ENCODE measurements at regions not wholly inside any gene's neighbourhood (a gene's known extent, or its start where the extent isn't known, plus 50 kb on each side); places are given as distances from the start of the nearest gene placed in this dataset.

DNA sequence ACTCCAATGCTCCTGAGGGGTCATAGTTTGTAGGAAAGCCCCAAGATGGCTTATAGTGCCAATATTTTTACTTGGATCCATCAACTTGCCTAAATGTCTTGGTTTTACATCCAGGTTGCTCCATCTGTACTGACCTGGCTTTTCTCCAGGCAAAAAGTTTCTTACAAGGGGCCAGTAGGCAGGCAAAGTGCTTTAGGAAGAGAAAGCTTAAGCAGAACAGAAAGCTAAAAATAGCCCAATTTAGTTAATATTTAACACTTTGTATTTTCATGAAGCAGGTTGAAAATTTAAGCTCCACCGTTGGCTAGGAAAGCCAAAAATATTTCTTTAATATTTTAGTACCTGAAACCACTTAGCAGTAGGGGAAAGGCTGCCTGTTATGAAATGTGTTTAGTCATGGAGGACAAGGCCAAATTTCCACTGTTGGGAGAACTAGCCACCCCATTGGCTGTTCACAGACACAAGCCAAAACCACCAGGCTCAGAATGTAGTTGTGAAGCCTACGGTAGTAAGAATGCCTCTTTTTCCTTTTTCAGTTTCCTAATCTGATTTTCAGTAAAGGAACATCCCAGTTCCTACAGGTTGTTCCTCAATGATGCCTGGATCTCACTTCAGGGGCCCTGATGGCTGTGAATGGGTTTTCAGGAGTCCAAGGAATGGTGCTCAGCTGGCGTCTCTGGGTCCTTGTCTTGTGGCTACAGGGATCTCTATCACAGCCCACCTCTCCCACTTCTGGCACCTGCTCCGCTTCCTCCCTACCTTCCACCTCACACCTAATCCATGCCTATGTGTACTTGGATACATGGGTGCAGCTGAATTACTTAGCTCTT is 324.8 kb downstream of the PMP22 start:
- DNase-seq = no peak

DNA sequence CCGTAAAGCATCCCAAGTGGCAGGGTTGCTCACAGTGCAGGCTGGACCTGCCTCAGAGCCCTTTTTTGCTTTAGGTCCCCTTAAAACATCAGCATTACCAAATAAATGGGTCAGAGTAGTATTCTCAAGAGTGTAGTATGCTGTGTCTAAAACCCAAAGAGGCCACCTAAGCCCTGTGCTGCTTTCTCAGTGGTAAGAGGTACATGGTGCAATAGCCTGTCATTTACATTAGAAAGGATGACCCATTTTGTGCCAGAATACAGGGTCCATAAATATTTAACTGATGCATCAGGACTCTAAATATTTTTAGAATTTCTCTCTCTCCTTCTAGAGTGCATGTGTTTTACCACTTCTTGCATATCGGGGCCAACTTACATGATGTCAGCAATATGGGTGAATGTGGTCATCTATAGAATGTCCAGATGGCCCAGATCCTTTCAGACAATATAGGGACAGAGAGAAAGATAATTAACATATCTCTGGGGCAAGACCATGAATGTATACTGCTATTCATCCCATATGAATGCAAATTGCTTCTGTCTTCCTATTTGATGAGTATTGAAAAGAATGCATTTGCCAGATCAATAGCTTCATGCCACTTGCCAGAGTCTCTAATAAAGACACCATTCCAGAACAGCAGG is 329.2 kb downstream of the PMP22 start:
- DNase-seq = no peak

DNA sequence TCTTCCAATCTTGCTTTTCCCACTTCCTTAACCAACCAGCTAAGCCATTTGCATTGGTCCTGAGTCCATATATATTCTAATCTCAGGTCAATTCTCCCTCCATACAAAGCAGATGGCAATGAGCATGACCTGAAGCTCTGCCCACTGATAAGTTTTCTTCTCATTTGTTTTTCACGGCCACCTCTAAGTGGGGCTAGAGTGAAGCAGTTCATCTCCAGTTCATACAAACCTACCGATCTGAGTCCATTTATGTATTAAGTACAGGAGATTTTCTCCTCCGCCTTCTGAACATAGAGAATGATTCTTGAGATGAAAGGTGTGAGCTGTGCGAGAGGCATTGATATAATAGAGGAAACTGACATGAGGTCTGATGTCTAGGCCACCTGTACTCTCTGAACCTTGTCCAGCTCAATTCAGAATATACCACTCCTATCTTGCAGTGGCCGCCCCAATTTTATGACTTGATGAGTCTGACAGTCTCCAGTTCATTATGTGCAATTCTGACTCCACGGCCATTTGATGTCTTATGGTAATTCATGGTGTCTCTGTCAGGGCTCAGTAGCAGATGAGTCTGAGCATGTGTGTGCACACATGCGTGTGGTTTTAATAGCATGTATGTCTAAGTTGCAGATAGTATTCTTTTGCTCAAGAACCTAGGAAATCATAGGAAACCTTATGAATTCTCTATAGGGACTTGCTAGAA is 329.8 kb downstream of the PMP22 start:
- no peak for DNase-seq

DNA sequence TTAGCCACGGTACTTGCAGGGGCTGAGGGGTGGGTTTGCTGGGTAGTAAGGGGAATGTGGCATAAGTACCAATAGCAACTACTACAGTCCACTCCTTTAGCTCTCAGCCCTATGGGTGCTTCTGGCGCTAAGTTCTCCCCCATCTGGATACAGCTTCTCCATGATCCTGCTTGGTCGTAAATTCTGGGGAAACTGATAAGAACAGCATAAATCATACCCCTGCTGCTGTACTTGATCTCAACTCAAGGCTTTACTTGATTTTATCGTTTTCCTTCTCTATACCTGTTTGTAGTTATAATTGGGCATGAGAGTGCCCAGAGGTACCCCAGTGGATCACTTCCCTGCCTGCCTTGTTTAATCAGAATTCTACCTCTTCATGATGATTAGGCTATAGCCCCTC is 331.4 kb downstream of the PMP22 start:
- no peak for DNase-seq

DNA sequence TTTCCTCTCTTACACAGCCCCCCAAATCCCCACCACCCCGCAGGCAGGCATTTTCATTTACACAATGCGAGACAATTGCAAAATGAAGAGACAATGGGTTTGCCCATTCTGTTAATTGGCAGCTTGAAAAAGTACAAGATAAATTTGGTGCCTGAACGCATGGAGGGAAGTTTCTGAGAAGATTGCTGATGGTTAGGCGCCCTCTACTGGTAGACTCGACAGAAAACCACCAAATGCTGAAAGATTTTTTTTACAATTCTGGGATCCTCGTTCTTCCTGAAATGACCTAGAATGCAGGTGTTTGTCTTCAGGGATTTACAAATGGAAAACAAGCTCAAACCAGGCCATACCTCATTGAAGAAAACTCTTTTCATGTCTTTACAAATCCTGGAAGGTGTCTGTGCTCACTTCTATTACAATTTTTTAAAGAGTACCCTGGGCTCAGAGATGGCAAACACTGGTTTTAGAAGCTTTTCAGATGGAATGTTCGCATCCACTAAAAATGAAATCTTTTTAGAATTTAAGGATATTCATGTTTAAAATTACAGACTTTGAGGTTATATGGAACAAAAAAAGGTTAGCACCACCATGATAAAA is 338.5 kb downstream of the PMP22 start:
- peak; percentile 62 for DNase-seq

DNA sequence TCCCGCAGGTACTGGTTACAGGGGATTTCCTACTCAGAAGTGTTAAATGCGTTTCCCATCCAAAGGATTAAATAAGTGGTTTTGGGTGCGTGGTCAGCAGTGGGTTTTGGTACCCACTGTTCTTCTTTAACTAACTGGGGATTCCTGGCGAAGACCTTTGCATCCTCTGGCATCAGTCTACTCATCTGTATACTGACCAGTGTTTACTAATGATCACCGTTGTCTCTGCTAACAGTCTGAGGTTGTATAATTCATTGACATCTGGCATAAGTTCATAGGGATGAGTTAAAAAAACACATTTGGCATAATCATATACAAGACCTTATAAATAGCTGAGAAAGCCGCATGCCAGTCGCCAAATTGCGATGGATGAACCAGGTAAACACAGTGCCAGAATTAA is 339.1 kb downstream of the PMP22 start:
- no peak for DNase-seq

DNA sequence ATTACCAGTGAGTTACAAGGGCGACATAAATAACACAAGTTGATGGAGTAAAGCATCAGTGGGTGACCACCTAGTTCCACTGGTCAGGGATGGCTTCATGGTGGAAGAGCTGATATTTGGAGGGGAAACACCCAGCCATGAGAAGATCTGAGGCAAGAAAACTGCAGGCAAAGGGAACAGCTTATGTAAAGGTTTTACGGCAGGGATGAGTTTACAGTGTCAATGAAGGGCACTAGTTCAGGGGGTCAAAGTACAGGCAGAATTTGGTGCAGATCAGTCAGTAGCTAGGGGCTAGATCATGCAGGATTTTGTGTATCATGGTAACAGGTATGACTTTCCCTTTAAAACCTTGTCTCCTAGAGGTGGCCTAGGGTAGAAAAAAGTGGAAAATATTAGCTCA is 339.6 kb downstream of the PMP22 start:
- no peak for DNase-seq

DNA sequence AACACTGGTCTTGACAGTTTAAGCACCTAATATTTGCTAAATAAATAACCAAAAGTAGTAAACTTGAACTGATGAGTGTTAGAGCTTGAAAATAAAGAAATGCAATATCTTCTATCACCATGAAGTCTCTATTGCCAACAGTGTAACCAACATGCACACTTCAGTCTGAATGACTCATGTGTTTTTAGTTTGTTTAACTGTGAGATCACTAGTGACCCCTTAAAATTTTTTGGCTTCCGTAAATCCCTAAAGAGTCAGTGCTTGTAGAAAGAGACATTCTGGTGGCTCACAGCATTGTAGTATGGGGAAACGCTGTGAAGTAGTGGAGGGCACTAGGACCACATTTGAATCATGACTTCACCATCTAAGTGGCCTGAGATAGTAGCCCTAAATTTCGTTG is 341.1 kb downstream of the PMP22 start:
- DNase-seq = no peak

DNA sequence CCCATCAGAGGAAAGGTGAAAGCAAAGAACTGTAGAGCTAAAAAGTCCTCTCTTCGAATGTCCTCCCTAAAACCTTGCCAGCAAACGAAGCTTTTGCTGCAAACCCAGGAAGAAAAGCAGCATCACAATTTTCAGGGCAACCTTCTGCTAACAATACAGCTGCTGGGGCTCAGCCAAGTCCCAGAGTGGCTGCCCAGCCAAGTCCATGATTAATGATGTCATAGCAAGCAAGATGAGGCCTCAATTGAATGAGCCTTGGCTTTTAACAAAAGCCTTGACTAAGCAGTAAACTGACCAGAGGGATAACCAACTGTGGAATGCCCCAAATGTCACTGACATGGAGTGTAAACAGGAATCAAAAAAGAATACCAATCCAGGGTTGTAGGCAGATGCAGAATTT is 342.7 kb downstream of the PMP22 start:
- no peak for DNase-seq

DNA sequence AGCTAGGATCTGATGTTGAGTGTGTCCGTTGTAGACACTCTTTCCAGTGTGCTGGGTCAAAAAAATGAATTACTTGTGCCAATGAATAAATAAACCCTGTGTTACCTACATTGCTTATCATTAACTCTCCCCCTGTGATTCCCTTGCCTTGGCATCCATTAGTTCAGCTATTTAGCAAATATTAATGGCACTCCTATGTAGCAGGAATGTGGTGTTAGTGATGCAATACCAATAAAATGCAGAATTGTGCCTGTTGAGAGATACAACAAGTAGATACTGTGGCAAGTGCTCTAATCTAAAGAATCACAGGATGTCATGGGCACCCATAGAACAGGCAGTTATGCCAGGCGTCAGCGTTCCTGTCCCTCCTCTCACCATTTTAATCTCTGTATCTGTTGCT is 343.2 kb downstream of the PMP22 start:
- DNase-seq = no peak

DNA sequence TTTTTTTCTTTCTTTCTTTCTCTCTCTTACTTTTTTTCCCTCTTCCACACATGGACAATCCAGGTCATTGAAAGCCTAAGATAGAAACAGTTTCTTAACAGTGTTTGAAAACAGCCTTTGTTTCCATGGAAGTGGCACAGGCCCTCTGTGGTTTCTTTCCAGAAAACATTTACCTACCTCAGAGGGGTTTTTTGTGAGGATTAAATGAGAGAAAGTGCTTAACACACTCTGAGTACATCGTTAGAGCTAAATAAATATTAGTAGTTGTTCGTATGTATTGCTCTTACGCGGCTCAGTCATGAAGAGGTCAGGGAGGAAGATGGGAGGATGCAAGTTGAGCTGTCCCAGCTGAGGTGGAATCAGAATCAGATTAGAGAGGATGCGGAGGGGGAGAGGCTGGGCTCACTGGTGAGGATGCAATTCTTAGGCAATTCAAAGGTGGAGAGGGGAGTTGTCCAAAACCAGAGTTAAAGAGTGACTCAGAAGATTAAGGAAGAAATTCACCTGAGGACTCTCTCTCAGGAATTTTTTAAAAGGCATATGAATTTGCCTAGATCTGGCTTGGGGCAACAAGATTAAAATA is 345.4 kb downstream of the PMP22 start:
- no peak for DNase-seq

DNA sequence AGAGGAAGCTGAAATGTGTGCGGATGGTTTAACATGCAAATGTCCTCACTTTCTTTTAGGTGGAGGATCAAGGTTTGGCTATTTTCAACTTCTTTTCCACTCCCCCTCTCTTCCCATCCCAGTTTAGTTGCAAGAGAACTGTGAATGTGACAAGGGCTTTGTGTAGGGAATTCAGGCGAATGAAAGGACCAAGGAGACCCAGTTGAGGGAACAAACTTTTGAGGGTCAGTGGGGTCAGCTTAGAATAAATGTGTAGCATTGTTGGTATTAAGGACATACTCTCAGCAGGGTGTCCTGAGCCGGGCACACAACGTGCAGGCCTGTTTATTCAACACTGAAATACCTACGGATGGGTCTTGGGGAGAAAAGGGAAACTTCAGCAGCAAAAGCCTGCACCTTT is 346.0 kb downstream of the PMP22 start:
- no peak for DNase-seq

DNA sequence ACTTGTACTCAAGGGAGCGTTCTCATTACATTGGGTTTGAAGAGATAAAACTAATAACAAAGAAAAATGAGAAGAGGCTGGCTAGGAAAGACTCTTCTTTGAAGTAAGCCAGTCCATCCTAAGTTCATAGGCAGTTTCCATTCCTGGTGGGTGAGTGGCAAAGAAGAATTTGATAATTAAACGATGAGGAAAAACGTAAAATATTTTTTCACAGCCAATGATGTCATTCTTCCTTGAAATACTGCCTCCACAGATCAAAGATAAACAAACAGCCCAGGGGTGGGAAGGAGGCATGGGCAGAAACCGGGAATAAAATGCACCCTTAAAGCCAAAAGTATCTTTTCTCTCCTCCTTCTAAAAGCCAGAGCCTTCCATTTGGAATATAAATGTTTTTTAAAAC is 346.6 kb downstream of the PMP22 start:
- no peak for DNase-seq

DNA sequence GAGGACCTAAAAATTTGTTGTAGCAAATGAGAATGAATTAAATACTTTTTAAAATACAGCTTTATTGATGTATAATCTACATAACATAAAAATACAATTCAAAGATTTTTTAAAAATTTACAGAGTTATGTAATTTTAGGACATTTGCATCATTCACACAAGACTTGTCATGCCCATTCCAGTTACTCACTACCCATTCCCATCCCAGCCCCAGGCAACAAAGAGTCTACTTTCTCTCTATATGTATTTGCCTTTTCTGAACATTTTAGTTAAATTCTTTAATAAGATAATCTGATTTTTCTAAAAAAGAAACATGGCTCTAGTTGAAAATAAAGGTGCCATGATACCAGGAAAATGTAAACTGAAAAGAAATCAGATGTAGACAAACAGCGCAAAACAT is 354.2 kb downstream of the PMP22 start:
- no peak for DNase-seq

DNA sequence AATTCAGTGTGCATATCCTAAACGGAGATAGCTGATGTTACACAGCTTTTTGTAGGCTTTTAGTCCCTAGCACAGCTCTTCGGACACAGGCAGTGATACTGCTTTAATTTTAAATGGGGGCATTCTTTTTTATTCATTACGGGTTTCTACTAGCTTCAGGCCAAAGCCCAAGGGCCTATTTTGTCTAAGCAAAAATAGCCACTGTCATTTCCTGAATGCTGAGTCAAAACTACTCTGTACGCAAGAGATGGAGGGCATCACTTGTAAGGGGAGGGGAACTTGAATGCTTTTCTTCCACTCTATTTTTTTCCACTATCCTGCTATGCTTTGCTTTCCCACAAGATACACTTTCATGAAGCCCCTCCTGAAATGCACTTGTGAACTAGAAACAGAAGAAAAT is 360.7 kb downstream of the PMP22 start:
- DNase-seq = no peak

DNA sequence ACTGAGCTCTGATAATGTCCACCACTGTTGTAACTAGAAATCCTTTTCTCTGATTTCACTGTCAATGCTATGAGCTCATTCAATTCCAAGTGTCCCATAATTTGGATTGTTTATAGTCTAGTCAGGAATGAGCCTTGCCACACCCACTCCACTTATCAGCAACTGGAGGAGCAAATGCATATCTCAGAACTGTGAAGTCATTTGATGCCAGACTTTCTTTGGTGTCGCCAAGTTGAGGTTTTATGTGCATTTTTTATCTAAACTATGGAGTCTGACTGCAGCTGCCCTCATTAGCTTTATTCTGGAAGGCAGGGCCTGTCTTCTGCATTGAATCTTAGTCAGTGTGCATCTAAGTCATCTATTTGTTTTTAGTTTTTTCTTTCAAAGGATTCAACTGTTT is 361.3 kb downstream of the PMP22 start:
- no peak for DNase-seq

DNA sequence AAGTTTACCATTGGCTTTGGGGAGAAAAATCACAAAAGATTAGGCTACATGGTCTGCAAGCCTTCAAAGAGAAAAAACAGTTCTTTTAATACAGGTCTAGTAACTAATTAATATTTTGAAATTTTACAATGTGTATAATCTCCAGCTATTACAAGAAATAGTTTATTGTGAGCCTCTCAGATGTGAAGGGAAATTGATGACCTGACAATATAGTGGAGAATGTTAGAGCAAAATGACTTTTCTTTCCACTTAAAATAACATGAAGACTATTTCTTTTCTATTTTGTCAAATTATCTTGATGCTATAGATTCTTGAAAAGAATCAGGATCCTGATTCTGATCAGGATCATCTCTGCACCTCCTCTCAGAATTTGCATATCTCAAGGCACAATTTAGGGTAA is 362.3 kb downstream of the PMP22 start:
- DNase-seq = no peak

DNA sequence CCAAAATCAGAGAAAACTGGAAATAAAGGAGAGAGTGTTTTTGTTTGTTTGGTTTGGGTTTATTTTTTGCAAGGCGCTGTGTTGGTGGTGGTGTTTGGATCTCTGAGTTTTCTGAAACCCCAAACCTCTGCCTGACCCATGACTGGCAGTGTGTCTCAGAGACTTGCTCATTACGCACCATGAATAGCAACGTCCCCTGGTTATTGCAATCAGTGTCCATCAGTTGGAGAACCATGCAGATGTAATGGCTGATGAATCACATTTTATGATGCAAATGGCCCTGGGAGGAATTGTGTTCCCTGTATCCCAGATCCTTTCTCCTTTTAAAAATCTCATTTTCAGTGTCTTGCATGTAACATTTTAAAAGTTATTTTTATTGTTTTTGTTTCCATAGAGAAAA is 362.8 kb downstream of the PMP22 start:
- DNase-seq = no peak

DNA sequence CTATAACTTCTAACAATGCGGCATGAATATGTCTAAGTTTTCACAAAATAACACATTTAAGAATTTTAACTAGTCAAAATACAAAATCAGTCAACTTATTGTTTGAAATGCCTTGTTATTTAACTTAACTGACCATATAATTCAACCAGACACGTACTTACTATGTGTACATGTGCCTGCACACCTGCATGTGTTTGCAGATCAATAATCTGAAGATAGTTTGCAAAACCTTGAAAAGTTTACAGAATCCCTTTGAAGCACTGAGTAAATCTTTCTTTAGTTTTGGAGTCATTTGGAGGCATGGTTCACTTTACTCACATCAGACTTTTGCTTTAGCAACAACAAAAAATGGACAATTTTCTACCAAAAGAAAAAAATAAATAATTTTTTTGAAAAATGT is 363.8 kb downstream of the PMP22 start:
- DNase-seq = no peak

DNA sequence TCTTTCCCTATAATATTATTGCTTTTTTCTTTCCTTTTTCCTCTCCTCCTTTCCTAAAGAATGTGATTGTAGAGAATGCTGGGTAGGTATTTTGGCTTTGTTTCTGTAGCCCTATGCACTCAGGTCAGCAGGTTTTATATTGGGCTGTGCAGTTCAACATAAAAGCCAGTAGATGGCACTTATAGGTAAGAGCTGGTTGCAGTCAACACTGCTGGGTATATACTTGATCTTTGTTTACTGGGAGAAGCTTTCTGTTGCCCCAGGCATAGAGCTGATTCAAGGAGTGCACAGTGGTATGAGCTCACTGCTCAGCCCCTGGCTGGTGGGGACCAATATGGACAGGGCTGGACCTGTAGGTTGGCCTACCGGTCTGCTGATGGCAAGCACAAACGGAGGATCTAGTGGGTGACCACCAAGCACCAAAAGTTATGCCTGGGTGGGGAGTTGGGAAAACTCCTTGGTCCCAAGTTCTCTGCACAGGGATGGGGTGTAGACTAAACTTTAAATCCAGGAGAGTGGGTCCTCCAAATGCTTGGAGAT is 378.9 kb downstream of the PMP22 start:
- no peak for DNase-seq

DNA sequence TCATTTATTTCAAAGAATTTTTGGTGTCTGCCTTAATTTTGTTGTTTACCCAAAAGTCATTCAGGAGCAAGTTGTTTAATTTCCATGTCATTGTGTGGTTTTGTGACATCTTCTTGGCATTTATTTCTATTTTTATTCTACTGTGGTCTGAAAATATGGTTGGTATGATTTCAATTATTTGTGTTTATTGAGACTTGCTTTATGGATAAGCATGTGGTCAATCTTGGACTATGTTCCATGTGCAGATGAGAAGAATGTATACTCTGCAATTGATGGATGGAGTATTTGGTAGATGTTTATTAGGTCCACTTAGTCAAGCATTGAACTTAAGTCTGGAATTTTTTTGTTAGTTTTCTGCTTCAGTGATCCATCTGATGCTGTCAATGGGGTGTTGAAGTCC is 383.0 kb downstream of the PMP22 start:
- DNase-seq = no peak

DNA sequence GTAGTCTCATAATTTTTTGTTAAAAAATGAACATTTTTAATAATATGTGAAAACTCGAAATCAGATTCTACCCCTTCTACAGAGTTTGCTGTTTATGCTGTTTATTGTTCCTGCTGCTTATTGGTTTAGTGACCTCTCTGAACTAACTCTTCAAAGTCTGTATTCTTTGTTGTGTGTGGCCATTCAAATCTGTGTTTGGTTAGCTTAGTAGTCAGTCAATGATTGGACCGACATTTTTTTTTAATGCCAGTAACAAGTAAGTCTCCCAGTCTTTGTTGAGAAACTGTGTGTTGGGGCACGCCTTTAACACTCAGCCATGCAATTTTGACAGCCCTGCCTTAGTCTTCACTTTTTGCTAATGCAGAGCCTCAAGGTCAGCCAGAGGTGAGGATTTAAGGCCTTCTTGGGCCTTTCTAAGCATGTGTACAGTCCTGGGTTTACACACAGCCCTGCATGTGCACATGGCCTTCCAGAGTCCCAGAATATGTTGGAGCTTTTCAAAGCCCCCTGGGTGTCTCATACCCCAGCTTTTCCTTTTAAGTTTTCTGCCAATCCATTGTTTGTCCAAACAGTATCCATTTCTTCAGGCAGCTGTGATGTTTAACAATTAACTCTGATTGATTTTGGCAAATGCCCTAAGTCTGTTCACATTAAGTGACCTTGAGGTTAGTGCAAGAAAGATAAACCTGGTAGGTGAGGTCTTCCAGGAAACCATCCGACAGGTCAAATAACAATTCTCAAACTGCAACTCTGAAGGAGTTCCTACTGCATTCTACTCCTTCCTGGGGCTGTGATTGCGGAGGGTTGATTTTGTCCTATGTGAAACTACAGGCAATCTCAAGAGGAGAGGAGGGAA is 389.3 kb downstream of the PMP22 start:
- no peak for DNase-seq

All from CD4-positive, alpha-beta T cell treated with Interleukin-6 for 4 hours (primary cell).